A673 (cell line): ENCODE measurements at regions not wholly inside any gene's neighbourhood (a gene's known extent, or its start where the extent isn't known, plus 50 kb on each side); places are given as distances from the start of the nearest gene placed in this dataset.

Source experiments
- BruUV-seq: library from RNA; stranded (reverse); fragments of 400-500 nt; replicated peaks from 2 replicates; lab custom pipeline; 2021; lab: Mats Ljungman, UMichigan
- CTCF ChIA-PET: fragments of 300-600 bp; sonication (Branson Sonifier 250); formaldehyde crosslinking; loops from one replicate; lab custom pipeline; 2022; ENCODE audit warnings: antibody characterized with exemption; lab: Charles Lee
- POLR2A ChIA-PET: fragments of 300-600 bp; sonication (Branson Sonifier 250); formaldehyde crosslinking; loops from one replicate; lab custom pipeline; 2022; ENCODE audit warnings: antibody characterized with exemption; ENCODE audit not compliant: low non-redundant PET; lab: Charles Lee
- DNase-seq: peaks from one replicate; pipeline ENCODE4 v3.0.0-alpha.2; 2015; ENCODE audit warnings: low spot score
- H3K27ac ChIP-seq: fragments of 200-600 bp; sonication (generic); 2 replicates; pipeline ENCODE4 v1.5.1; 2016; ENCODE audit warnings: mixed run types, low read depth, mild to moderate bottlenecking, mixed read lengths, antibody characterized with exemption, low read length; ENCODE audit not compliant: poor library complexity, severe bottlenecking
- H3K27me3 ChIP-seq: fragments of 200-600 bp; sonication (generic); replicated peaks from 2 replicates; pipeline ENCODE4 v1.6.1; 2017; ENCODE audit warnings: mixed run types, low read depth, mild to moderate bottlenecking, mixed read lengths, antibody characterized with exemption, low read length; ENCODE audit not compliant: insufficient read depth, poor library complexity
- H3K36me3 ChIP-seq: fragments of 200-600 bp; sonication (generic); 2 replicates; pipeline ENCODE4 v1.6.1; 2016; ENCODE audit warnings: mixed run types, mild to moderate bottlenecking, mixed read lengths, antibody characterized with exemption, low read length; ENCODE audit not compliant: insufficient read depth, poor library complexity, severe bottlenecking
- H3K4me1 ChIP-seq: fragments of 200-600 bp; sonication (generic); 2 replicates; pipeline ENCODE4 v1.6.1; 2017; ENCODE audit warnings: mixed run types, mild to moderate bottlenecking, mixed read lengths, antibody characterized with exemption, low read length; ENCODE audit not compliant: insufficient read depth, poor library complexity, severe bottlenecking
- H3K4me3 ChIP-seq: fragments of 200-600 bp; sonication (generic); 2 replicates; pipeline ENCODE4 v1.5.1; 2016; ENCODE audit warnings: low read depth, mixed run types, mild to moderate bottlenecking, mixed read lengths, low read length; ENCODE audit not compliant: poor library complexity, severe bottlenecking
- H3K9me3 ChIP-seq: fragments of 200-600 bp; sonication (generic); 2 replicates; pipeline ENCODE4 v1.6.1; 2016; ENCODE audit warnings: mixed run types, low read depth, mild to moderate bottlenecking, mixed read lengths, antibody characterized with exemption, low read length; ENCODE audit not compliant: poor library complexity, severe bottlenecking
- CTCF ChIP-seq: fragments of 300-800, 200-600 bp; sonication (generic); conservative IDR thresholded peaks from 2 replicates; pipeline ENCODE4 v1.5.1; 2017; ENCODE audit warnings: low read depth, mild to moderate bottlenecking, antibody characterized with exemption, low read length, moderate library complexity, mixed read lengths
- EZH2 ChIP-seq: fragments of 200-600 bp; sonication (generic); IDR thresholded peaks from 2 replicates; pipeline ENCODE4 v1.6.1; 2017; ENCODE audit warnings: borderline replicate concordance, low read depth, mild to moderate bottlenecking, mixed read lengths, antibody characterized with exemption, low read length; ENCODE audit not compliant: poor library complexity, severe bottlenecking
- intact Hi-C: fragments of 100-400 bp; cut with micrococcal nuclease; formaldehyde crosslinking; loops from one replicate; pipeline ENCODE4 v1.10.0; 2022; ENCODE audit not compliant: unreplicated experiment

GRCh38 chr6:164023535-164023934 lies 609.0 kb downstream of the QKI start:
- TF ChIP-seq EZH2 (no peak), CTCF (no peak)
- intact Hi-C loops = no loop called here

DNA sequence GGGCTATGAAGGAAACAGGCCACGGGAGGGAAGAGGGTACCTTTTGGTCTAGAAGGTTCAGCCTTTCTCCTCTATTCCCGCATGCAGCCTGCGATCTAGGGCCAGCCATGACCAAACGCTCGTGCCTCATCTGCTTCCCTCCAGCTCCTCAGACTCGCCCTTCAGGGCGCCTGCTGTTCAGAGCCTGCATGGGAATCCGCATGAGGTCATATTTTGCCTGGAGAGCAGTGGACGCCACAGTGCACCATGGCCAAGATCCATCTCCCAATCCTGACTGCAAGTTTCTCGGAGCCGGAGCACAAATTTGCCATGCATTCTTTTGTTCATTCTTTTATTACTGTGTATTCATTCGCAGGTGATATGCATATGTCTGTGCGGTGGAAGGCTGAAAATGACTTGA lies 608.1 kb downstream of the QKI start:
- Histone ChIP-seq H3K4me1 (no peaks in the 10 kb centered on the region), H3K36me3 (no peaks in the 10 kb centered on the region), H3K27ac (no peak overlapping the region), H3K9me3 (no peaks in the 10 kb centered on the region), H3K4me3 (no peak overlapping the region), H3K27me3 (no peaks in the 10 kb centered on the region)
- CTCF ChIA-PET = no interaction called here
- no TSS peak for BruUV-seq
- POLR2A ChIA-PET = no interaction called here
- DNase-seq = no peak
- no peak for TF ChIP-seq EZH2
- no peak for TF ChIP-seq CTCF
- intact Hi-C loops = no loop called here

More at GRCh38 chr6:164023535-164023934, 609.0 kb downstream of the QKI start:
- Histone ChIP-seq H3K9me3 (no peaks in the 10 kb centered on the region), H3K36me3 (no peaks in the 10 kb centered on the region), H3K27ac (no peak overlapping the region), H3K4me3 (no peak overlapping the region), H3K27me3 (no peaks in the 10 kb centered on the region), H3K4me1 (no peaks in the 10 kb centered on the region)
- POLR2A ChIA-PET = no interaction called here
- CTCF ChIA-PET = no interaction called here
- DNase-seq = no peak
- BruUV-seq = no TSS peak

DNA sequence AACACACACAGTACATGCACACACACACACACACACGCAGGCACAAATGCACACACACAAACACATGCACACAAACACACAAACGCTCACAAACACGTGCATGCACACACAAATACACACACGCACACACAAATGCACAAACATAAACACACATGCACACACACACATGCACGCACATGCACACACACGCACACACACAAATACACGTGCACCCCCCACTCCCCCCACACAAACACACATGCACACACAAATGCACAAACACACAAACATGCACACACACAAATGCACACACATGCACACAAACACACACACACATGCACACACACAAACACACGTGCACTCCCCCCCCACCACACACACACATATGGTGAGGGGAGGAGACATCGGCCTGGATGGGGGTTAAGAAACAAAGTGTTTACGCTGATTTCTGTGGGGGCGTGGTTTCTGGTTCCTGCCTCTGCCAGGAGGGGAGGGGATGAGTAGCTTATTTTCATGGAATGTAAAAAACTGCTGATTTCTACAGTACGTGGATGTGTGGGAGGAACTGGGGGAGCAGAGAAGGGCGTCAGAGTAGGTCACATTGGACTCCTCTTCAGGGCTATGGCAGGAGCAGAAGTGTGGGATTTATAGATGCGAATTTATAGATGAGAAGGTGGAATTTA lies 607.2 kb downstream of the QKI start:
- H3K27ac ChIP-seq = no peak overlapping the region
- H3K27me3 ChIP-seq = no peaks in the 10 kb centered on the region
- CTCF ChIA-PET = no interaction called here
- no peaks in the 10 kb centered on the region for H3K9me3 ChIP-seq
- intact Hi-C loops = no loop called here
- BruUV-seq = no TSS peak
- peak; percentile 14 for DNase-seq
- H3K36me3 ChIP-seq = no peaks in the 10 kb centered on the region
- no peaks in the 10 kb centered on the region for H3K4me1 ChIP-seq
- no peak overlapping the region for H3K4me3 ChIP-seq
- no peak for TF ChIP-seq CTCF
- no peak for TF ChIP-seq EZH2
- POLR2A ChIA-PET = no interaction called here
